A204.1 (cell line): ENCODE measurements at regions not wholly inside any gene's neighbourhood (a gene's known extent, or its start where the extent isn't known, plus 50 kb on each side); places are given as distances from the start of the nearest gene placed in this dataset.

Experiments used
- FAIRE-seq: peaks from 2 replicates; lab custom pipeline; 2012; peaks lifted over from hg19 to GRCh38; lab: Jason Lieb, UNC

DNA sequence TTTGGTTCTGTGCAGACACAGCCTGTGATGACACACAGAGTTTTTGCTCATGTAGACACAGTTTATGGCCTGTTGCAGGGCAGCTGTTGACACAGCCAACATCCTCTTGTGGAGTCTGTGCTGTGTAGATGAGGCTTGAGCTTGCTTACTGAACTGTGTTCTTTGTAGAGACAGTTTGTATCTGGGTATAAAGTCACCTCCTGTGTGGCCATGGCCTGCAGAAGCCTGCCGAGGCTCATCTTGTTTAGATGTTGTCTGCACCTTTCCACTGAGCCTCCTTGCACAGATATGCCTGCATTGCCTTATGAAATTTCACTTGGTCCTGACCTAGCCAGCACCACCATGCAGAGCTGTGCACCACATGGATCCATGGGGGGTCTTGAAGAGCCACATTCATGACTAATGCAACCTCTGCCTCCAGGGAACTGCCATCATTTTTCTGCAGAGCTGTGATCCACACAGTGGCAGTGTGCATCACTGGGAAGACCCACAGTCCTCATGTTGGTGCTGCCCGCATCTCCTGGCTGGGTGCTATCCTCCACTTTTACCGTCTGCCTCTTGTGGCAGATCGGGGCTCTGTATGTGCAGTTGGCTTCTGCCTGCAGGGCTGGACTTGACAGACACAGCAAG, 198.0 kb upstream of the MAMLD1 start:
- FAIRE-seq = no peak

GRCh38 chrX:150165776-150166610, 197.1 kb upstream of the MAMLD1 start:
- no peak for FAIRE-seq

DNA sequence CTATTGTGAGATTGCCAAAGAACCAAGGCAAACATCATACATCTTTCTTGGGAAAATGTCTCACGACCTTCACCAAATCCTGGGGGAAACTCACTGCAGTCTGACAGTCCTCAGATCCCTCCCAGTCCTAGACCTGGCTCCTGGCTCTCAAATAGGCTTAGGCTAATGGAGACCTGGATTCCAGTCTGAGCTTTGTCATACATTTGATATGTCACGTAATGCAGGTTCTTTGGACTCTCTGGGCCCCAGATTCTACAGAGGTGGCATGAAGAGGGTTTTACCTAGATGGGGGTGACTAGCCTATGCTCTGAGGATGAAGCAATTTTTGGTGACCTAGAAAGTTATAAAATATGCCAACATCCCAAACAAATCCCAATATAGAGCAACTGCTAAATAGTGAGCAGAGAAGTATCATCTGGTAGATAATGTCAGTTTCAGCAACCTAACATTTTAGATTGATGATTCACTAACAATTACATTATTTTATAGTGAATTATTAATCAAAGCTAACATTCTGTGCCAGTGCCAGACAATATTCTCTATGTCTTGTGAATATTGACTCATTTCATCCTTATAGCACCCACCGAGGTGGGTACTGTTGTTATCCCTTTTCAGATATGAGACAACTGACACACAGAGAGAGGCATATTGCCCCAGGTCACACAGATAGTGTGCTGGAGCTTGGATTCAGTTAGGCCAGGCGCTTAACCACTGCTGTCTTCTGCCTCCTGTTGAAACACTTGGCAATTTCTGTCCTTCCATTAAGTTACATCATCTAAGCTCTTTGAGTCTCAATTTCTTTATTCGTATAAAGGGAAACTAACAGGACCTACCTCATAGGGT, 195.4 kb upstream of the MAMLD1 start:
- FAIRE-seq = no peak

GRCh38 chrX:150182161-150182560, 181.0 kb upstream of the MAMLD1 start:
- no peak for FAIRE-seq

DNA sequence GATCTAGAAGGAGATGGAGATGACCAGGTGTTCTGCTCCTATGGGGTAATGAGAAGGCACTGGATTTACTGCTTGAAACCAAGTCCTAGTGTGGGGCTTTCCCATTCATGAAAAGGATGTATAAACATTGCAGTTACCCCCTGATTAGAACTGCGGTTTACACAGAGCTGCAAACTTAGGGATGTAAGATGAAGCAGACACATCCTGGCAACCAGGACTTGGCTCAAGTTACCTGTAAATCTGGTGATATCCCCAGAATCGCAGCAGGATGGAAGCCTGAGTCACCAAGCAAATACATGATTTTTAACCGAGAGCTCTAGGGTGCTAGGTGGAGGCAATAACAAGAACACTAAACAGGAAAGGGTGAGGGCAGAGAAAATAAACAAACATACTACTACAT, 178.6 kb upstream of the MAMLD1 start:
- no peak for FAIRE-seq

DNA sequence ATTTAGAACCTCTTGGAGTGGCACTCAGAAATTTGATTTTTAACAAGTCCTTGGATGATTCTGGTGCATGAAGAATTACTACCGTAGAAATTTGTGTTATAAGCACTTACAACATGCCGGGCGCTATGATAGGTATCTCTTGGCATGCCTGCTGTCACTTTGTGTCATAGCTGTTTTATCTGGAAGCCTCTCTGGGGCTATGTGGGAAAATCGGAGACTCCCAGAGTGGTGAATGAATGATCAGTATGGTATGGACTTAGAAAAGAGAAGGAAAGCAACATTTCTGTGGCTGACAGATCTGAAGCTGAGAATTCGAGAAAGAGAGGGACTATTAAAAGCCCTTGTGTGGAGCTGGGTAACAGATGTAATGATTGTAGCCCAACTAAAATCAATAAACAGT, 177.4 kb upstream of the MAMLD1 start:
- FAIRE-seq = no peak

DNA sequence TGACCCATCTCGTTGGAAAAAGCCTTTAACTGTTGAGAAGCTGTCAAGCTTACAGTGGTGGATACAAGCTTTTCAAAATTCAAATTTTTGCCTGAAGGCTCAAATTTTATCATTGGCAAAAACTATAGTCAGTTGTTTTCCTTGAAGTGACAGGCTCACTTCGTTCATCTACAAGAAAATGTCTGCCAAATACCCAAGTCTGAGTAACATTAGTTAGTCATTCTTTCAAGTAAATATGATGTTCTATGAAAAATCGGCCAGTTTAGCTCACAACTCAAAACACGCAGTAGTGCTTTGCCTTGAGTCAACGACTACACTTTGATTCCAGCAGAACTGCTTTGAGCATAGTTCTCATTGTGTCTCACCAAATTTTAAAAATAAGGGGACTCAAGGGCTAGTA, 170.3 kb upstream of the MAMLD1 start:
- FAIRE-seq = no peak

DNA sequence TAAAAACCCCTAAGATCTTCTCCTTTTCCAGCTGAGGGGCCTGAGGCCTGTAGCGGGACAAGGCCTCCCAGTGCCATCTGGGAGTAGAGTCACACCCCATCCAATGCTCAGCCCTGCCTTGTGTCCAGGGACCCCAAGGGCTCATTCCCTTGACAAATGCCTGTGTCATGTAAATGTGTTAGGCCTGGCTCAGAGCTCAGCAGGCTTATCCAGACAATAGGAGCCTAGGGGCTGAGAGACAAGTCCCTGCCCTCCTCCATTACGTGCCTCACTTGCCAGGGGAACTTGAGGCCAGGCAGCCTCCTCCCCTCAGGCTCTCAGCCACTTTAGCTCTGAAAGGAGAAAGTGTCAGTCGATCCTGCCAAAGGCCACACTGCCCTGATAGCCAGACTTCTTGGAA, 166.8 kb upstream of the MAMLD1 start:
- no peak for FAIRE-seq

DNA sequence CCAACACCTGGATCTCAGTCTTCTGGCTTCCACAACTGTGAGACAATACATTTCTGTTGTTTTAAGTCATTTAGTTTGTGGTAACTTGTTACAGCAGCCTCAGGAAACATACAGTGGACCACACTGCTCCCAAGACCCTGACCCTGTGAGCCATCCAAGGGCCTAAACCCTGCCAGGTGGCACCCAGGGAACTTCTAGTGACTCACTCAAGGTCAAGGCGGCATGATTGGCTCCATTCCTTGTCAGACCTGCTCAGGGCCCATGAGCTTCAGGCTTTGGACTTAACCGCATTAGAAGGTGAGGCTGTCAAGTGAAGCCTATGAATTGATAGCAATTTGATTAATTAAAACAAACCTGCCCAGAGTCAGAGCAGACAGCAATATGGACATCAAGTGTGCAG, 165.7 kb upstream of the MAMLD1 start:
- FAIRE-seq = no peak

- FAIRE-seq = no peak
Measured at GRCh38 chrX:150198776-150199175, 164.3 kb upstream of the MAMLD1 start.

GRCh38 chrX:150199181-150199580, 163.9 kb upstream of the MAMLD1 start:
- FAIRE-seq = no peak

DNA sequence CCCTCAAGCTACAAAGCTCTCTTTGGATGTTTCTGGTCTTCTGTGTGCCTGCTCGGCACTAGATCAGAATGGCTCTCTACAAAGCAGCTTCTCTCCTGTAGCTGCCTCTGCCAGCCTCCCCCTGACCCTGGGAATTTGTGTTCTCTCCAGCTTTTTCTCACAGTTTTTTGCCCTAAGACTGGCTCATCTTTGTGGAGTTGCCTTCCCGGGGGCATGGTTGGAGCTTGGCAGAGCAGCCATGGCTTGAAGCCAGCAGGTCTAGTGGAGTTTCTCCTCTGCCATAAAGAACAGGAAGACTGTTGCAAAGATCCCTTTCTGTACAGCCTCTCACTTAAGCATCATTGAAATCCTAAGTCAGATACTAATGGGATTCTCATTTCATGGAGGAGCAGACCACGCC, 163.3 kb upstream of the MAMLD1 start:
- no peak for FAIRE-seq

DNA sequence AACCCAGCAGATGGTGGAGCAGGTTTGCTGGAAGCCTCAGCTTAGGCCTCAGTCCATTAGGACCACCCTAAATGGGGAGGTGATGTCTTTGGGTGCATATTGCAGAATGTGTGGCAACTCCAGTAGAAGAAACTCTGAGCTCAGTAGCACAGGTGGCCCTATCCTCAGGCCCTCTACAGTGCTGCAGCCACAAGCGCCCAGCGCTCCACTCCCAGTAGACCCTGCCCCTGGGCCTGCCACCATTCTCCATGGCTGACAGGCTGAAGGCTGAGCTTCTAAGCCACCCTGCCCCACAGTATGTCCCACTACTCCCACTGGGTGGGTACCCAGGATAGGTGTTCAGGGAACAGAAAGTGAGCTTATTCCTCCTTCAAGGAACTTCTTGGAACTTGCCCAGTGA, 162.8 kb upstream of the MAMLD1 start:
- FAIRE-seq = no peak

DNA sequence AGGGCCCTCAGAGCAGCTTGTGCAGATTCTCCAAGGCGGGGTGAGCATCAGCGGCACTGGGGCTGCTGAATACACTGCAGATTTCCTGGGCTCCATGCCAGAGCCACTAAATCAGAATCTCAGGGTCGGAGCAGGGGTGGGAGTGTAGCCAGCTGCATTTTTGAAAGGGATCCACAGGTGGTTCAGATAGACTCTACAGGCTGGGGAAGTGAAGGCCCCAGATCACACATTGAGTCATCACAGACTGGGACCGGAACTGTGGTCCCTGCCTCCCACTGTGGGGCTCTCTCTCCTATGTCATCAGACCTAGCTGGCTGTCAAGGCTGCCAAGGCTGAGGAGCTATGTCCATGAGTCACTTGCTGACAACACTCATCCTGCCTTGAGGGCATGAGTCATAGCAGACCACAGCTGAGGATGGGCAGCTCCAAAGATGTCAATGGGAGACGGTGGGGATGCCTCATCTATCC, 162.3 kb upstream of the MAMLD1 start:
- no peak for FAIRE-seq

DNA sequence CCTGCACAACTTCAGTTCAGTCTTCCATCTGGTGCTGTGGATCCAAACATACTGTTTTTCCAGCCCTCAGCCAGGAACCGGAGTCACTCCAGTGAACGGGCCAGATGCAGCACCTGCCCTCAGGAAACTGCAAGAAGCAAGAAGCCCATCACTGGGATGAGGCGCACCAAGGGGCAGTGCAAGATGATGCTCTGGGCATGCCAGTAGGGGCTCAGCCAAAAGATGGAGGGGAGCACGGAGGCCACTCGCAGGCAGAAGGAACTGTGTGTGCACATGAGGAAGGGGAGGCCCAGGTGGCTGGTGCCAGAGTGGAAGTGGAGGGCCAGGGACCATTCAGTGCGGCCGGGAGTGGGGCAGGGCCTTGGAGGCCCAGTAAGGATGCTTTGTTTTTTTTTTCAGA, 161.7 kb upstream of the MAMLD1 start:
- FAIRE-seq = no peak

DNA sequence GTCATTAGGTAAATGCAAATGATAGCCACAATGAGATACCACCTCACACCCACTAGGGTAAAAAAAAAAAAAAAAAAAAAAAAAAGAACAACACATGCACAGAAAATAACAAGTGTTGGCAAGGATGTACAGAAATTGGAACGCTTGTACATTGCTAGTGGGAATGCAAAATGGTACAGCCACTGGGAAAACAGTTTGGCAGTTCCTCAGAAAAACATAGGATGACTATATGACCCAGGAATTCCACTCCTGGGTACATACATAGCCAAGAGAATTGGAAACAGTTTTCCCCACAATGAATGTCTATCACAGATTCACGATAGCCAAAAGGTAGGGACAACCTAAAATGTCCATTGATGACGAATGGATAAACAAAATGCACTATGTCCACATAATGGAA, 161.3 kb upstream of the MAMLD1 start:
- no peak for FAIRE-seq

DNA sequence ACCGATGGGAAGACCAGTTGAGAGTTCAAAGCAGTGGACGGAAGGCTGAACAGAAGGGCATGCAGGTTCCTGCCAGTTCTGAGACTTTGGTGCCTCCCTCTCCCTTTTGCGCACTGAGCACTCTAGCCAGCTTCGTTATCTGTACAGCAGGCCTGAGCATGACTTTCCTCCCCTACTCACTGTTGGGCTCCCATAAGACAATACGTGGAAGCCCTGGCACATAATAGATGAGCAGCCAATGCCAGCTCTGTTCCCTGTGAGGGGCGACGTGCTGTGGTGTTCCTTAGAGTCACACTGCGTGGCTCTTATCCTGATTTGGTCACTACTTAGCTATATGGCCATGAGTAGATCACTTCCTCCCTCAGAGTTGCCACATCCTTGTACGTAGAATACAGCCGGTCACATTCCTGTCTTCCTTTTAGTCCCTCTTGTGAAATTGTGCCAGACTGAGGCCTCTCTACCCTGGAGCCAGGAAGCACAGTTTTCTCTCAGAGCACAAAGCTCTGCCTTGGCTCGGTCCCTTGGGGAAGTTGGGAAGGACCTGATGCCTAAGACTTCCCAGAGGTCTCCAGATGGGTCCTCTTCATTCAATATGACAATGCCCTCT, 160.4 kb upstream of the MAMLD1 start:
- FAIRE-seq = no peak

DNA sequence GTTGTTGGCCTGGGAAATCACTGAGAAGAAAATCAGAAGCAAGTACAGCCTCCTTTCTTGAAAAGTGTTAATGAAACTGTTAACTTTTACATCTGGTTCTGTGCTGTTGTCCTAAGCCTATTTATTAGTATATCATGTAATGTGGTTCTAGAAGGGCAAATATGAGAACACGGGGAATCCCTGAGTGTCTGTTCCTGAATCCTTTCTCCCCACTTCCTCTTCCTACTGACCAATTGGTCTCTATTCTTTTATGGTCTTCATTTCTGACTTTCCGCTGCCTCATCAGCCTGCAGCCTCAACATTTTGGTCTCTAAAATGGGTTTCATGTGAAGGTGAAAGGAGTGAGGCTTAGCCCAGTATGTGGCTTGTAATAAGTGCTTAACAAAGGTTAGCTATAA, 159.9 kb upstream of the MAMLD1 start:
- no peak for FAIRE-seq

DNA sequence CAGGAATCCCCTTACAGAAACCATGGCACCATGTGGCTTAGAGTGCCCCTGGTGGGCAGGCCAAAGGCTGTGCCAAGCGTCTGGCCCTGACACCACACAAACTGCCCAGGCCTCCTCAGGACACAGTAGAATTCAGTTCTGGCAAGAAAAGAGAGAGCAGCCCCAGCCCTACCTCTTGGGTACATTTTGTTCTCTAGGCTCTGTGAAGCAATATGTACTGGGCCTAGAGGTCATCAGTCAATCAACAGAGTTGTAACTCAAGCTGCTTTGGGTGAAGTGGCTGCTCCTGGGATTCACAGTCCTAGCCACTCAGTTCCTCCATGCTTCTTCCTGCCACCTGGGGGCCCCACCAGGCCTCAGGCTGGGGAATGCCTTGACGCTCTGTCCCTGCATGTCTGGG, 158.1 kb upstream of the MAMLD1 start:
- no peak for FAIRE-seq

DNA sequence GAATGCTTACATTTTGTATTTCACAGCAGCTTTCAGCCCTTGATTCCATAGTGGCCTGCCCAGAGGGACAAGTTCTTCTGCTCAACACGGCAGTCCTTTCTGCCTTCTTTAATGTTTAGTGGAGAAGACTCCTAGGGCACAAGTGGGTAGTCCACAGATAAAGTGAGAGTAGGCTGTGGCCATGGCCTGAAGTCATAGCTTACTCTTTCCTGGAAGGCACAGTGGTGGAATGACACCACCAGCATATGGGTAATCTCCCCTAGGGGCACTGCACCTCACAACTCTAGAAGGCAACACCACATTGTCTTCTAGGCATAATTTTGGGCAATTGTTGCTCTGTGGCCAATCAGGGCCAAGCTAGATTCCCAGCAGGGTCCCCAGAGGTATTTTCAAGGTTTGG, 155.4 kb upstream of the MAMLD1 start:
- no peak for FAIRE-seq

DNA sequence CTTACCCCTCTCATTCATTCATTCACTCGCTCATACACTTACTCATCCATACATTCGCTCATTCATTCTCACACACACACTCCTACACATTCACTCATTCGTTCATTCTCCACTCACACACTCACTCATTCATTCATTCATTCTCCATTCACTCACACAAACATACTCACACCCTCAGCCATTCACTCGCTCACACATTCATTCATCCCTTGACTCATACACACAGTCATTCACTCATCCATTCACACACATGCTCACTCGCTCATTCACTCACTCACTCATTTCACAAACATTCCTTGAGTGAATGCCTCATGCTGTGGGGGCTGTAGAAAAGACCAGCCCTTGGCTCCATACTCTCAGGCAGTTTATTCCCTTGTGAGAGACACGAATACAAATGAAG, 151.1 kb upstream of the MAMLD1 start:
- FAIRE-seq = no peak

DNA sequence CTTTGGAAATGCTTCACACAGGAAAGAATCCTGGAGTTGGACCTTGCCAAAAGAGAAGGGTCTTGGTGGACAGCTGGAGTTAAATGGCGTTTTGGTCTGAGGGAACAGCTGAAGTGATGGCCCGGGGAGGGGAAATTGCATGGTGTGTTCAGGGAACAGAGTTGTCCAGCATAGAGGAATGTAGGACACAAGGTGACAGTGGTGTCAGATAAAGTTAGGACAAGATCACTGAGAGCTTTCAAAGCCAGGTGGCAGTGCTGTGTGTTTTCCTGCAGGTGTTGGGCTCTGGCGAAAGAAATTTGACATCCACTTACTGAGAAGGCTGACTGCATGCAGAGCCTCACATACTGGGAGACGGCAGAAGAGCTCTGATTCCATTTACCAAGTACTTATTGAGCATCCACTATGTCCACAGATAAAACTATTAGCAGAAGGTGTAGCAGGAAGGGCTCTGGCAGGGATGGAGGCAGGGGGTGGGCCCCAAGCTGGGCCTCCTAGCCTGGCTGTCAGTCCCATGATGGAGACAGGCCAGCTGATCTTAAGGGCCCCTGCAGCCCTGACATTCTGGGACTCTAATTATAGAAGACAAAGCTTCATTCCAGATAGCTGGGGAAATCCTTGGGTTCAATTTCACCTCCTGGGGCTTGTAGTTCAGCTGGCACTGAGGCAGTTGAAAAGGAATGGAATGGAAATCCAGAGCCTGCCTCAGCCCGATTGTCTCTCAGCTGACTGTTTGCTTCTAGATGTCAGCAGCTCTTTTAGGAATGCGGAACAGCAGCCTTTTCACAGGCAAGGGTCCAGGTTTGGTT, 150.2 kb upstream of the MAMLD1 start:
- FAIRE-seq = no peak
